Activated effector memory CD4-positive, alpha-beta T cell treated with anti-CD3 and anti-CD28 coated beads, Interleukin-2, amount 50 U/mL, for 16 hours (primary cell): ENCODE measurements at regions not wholly inside any gene's neighbourhood (a gene's known extent, or its start where the extent isn't known, plus 50 kb on each side); places are given as distances from the start of the nearest gene placed in this dataset.
"Not testable (repeated sequence)": the region's sequence is repeated elsewhere in the genome, so short reads cannot be mapped to it uniquely, and the experiment has no call there.

Experiments
- DNase-seq: peaks from one replicate; pipeline ENCODE4 v3.0.0-alpha.2; 2020

DNA sequence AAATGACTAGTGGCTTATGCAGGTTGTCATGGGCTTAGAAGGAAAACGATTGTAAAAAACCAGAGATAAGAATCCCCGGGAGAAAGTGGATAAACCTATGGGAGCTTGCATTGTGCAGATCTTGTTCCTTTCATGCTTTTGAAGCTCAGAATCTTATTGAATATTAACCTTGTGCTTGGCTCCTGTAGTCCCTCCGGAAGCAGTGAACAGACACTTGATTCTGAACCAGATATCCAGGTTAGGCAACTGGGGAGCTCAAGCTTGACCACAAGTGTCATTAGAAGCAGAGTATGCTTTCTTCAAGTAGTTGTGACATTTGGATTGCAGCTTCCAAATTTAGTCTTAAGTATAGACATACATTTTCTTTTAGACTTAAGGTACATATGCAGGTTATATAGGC, 212.6 kb upstream of the MOCS1 start:
- DNase-seq = no peak

DNA sequence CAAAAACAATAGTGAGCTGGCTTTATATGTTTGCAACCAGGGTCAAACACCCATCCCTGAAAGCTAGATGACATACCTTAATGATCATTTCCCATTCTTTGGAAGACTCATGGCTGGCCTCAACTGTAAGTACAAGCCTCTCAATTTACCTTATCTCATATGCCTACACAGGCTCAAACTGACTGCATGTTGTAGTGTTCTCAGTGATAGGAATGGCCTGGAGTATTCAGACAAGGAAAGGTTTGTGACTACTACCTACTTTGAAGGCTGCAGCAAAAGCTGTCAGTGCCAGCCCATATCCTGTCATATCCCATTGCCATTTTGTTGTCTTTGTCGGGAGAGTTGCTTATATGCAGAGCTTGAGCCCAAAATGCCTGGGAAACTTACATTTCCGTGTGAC, 205.2 kb upstream of the MOCS1 start:
- no peak for DNase-seq

DNA sequence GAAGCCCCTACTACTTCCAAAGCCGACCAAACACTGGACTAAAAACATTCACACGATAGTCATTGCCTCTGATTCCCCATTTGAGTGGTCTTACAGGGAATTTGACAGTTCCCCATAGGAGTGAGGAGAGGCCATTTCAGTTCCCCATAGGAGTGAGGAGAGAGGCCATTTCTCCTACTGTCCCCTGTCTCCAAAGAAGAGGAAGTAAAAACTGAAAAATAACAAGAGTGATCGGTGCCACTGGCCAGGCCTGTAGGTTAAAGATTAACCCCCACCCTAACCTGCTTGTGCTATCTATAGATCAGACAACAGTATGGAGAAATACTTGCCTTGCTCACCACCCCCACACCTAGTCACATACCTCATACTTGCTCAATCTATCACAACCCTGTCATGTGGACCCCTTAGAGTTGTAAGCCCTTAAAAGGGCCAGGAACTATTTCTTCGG, 204.0 kb upstream of the MOCS1 start:
- no peak for DNase-seq

- no peak for DNase-seq
These were observed 201.3 kb upstream of the MOCS1 start for GRCh38 chr6:40135491-40136072.

GRCh38 chr6:40133981-40134380, 199.7 kb upstream of the MOCS1 start:
- not testable (repeated sequence) for DNase-seq

DNA sequence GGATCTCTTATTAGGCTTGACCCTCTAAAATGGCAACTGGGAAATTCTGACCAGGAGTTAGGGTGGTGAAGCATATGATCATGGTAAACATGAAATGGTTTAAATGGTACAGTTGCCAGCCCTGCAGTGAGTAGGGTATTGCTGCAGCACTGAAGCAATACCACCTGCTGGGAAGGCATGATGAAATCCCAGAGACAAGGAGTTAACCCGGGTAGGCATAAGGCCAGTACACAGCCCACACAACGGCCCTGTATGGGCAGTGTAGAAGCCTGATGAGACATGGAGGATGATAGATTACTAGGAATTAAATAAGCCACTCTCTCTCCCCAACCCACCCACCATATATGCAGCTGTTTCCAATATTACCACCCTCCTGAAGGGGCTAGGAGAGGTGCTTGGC, 197.4 kb upstream of the MOCS1 start:
- DNase-seq = no peak

DNA sequence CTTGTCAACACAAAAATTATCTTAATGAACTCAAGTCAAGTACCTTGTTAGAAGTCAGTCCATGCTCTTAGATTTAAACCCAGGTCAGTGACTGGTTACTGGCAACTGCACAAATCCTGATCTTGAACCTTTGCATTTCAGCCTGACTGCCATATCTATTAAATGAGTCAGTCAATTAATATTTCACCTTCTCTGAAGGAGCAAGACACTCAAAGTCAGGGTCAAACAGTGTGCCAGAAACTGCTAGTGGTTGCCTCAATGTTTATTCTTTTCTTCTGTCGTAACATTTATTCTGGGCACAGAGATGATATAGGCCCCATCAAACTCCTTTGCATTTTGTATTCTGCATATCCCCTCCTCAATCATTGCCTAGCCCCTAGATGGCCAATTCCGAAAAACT, 193.9 kb upstream of the MOCS1 start:
- no peak for DNase-seq

DNA sequence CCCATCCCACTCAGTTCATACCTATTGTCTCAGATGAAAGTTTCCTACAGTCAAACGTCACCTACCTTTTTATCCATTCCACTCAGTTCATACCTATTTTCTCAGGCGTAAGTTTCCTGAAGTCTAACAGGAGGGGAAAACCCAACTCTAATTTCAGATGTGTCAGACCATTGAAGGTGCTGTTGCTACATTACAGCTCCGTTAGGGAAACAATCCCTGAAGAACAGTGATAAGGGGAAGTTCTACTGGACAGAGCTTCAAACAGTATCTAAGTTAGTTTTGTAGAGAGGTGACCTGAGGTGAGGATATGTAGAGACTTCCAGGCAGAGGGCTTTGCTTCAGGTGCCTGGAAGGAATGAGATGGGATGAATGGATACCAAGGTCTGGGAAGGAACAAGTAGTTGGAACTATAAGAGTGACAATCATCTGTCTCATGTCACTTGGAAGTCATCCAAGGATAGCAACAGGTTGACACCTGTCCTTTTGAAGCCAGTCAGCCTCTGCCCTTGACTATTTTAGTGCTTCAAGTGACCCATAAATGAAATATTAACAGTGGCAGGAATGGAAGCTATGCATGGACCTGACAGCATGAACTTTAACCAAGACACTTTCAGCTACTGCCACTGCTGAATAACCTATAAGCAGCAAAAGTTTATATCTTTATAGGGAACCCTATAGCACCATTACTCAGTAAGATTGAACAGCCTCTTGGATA, 191.6 kb upstream of the MOCS1 start:
- no peak for DNase-seq

DNA sequence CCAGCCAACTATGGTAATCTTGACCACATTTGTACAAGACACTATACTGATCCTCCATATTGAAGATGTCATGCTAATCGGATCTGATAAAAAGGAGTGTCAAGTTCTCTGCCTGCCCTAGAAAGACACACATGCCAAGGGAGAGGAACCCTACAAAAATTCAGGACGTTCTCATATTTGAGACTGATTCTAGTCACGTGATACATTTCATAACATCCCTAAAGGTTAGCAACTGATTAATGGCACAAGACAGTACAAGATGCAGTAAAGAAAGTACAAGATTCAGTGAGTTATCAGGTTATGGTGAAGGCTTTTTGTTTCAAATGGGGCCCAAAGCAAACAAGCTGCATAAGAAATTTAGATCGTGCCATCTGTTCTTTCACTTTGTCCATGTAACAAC, 190.7 kb upstream of the MOCS1 start:
- no peak for DNase-seq

- DNase-seq = no peak
These were observed 182.6 kb upstream of the MOCS1 start for GRCh38 chr6:40116832-40117231.

DNA sequence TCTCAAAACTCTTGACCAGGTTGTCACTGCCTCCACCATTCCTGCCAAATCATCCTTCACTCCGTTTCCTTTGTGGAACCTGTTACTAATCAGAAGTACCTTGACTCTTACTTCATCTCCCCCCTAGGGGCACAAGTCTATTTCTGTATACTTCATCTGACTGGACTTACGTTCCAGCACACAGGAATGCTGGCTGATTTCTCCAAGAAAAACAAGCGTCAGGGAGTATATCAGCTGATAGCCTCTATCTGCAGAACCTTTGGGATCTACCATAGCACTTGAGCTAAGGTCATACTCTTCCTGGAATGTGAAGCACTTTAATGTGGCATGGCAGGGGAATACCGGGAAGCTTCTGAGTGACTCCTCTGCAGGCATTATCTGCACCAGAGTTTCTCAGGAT, 178.1 kb upstream of the MOCS1 start:
- no peak for DNase-seq

- DNase-seq = no peak
These were observed 174.5 kb upstream of the MOCS1 start for GRCh38 chr6:40108736-40109135.

DNA sequence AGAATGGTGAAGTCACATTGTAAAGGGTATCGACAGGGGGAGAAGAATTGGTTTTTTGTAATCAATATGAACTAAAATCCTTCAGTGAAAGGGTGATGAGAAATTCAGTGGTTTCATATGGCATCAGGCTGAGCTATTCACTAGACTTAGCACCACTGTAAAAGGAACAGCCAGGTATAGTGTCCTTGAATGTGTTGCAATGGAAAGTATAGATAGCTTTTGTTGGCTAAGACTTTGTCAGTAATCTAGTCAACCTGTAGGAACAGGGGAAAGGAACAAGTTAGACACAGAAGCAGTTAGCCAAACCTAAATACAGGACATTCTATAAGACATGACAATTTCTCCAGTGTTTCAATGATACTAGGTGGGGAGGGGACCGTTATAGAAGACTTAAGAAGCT, 172.6 kb upstream of the MOCS1 start:
- no peak for DNase-seq

DNA sequence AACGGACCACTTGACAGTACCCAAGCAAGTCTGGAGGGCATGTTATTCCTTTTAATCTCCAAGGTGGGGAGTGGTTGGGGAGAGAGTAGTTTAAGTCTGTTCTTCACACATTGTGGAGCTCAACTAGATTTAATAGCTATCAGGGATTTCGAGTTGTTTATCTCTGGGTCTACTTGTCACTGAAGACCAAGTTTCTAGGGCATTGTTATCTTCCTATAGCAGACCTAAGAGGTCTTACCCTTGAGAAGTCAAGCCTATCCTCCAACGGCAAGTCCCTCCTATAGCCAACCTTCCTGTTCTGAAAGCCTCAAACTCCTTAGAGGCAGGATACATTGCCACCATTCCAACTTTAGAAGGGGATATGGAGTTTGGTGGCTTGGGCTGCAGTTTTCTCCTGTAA, 164.5 kb upstream of the MOCS1 start:
- no peak for DNase-seq

- no peak for DNase-seq
These were observed 163.3 kb upstream of the MOCS1 start for GRCh38 chr6:40097590-40097989.

DNA sequence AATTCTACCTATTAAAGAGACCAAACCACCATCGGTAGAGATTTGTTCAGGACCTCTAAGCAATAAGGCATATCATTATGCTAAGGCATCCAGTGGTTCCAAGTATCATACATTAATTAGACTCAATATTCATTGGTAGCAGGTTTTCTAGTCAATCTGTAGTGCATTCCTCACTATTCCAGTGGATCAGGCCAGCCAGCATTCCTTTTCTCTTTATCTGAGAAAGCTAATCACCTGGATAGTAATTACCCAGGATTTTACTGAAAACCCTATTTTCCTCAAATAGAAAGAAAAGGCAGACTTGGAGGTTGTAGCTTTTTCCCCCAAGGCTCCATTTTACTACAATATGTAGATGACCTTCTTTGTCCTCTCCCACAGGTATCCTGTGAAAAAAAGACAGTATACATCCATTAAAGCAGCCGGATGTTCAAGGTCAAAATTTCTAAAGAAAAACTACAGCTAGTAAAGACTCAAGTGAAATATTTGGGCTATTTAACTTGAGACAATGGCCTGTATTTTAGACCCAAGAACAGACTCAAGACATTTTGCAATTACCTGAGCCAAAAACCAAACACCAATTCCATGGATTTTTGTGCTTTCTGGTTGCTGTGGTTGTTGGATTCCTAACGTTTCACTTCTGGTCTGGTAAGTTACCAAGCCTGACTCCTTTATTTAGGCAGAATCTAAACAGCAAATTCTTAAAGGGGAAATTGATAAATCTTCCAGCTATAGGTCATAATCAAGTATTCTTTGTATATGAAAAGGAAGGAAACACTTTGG, 149.1 kb upstream of the MOCS1 start:
- no peak for DNase-seq

DNA sequence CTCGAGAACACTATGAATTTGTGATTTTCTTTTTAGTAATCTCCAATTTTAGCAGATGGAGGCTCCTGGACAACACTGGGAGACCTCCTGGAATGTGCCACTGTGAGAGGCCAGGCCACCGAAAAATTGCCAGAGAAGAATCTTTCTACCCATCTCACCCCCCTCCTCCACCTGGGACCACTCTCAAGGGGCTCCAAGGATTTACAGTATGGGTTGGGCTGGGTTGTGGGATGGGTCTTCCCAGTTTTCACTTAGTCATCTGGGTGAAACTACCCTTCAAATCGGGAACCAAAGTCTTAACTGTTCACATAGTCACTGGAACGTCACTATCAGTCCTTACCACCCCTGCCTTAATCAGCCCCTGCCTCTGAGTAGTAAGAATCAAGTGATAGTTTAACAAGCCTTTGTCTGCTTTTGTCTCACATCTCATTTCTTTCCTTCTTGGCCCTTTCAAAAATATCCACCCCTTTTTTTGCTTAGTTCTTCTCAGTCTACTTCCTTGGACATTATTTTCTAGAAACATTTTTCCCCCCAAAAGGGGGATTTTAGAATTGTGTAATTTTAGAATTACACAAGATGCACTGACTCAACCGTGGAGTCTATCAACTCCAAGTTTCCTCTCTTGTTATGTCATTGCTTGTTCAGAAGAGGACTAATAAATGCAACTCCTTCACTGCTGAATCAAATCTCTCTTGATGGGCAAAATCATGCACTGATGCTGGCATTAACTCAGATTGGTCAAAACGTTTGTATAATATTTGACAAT, 148.2 kb upstream of the MOCS1 start:
- DNase-seq = no peak

DNA sequence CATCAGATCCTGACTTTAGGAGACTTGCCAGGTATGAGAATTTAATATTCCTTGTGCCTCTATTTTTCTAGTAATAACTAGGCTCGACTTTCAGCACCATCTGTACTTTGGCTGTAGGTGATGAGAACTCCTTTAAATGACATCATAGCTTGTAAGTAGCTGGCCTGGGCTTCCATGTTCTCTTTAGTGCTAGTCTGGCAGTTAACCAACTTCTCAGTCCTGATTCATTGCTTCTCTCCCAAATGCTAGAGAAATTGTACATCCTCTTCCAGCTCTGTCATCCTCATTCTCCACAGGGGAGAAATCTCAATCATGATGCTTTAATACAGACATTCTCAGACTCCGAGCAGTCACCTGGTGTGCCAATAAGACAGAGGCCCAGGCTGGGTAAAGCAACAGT, 143.5 kb upstream of the MOCS1 start:
- no peak for DNase-seq

DNA sequence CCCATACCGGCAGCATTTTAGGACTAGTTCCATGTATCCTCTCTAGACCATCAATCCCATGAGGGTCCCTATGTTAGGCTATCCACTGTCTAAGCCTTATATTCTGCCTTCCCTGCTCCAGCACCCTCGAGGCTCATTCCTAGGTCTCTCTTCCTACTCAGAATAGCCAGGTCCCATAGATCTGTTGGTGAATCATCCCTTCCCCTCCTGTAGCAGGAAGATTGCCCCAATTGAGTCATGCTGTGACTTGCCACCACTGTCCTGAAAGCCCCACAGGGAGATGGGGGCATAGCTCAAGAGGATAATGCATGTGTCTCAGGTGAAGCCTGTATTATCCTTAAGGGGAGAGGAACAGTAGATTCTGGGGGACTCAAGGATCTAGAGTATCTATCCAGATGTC, 143.1 kb upstream of the MOCS1 start:
- no peak for DNase-seq

- no peak for DNase-seq
These were observed 140.9 kb upstream of the MOCS1 start for GRCh38 chr6:40075056-40075590.

DNA sequence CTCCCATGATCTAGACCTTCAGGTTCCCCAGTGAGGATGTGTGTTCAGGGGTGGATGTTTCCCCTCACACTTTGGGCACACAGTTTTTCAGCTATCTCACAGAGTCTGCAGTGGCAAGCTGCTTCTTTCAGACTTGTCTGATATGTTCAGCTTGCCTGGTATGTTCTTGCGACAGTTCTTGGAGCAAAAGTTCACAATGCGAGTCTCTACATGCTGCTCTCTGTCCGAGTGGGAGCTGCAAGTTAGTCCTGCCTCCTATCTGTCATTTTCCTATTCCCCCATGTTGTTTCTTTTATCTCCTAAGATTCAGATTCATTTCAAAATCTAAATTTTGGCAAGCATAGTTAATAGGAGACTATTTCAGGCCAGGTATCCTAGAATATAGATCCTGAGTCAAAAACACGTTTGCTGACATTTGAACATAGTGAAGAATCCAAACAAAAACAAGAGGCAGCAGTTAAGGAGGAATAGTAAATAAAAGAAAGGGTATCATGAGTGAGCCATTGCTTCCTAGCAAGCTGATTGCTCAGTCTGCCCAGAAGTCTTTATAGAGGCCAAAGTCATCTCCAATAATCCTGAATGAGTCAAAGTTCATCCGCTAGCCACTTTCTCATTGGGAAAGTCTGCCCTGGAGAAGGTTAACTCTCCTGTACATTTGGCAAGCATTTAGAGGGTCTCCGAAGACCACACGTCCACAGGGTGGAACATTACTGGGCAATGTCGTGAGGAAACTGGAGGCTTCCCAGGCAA, 140.2 kb upstream of the MOCS1 start:
- DNase-seq = no peak

GRCh38 chr6:40066372-40066771, 132.1 kb upstream of the MOCS1 start:
- no peak for DNase-seq
